B cell (primary cell): ENCODE measurements at regions not wholly inside any gene's neighbourhood (a gene's known extent, or its start where the extent isn't known, plus 50 kb on each side); places are given as distances from the start of the nearest gene placed in this dataset.

Experiments used
- ATAC-seq: fragments of 200-7000 bp; cut with Tn5 transposase; one replicate; pipeline ENCODE4 v1.10.0; 2021; ENCODE audit warnings: low read depth, mild to moderate bottlenecking, moderate number of reproducible peaks, moderate library complexity
- CTCF ChIA-PET: fragments of 350-600 bp; sonication (Branson Sonifier 250); formaldehyde crosslinking; loops from one replicate; lab custom pipeline; 2021; ENCODE audit warnings: antibody characterized with exemption, inconsistent platforms; lab: Charles Lee
- POLR2A ChIA-PET: fragments of 350-600 bp; sonication (Branson Sonifier 250); formaldehyde crosslinking; loops from one replicate; lab custom pipeline; 2021; ENCODE audit warnings: antibody characterized with exemption; lab: Charles Lee
- DNase-seq: peaks from one replicate; pipeline ENCODE4 v3.0.0; 2013
- H2AFZ ChIP-seq: 2 replicates; pipeline ENCODE4 v1.6.1; 2012; ENCODE audit warnings: mild to moderate bottlenecking, low read depth, low read length; ENCODE audit not compliant: insufficient read depth, poor library complexity, severe bottlenecking
- H3K27ac ChIP-seq, 2 donors: 1 replicate in 1 of 2; 2 replicates in 1 of 2; pipeline ENCODE4 v1.5.1; 2012 to 2013; ENCODE audit warnings: low read length in 2 of 2, mild to moderate bottlenecking in 2 of 2, moderate library complexity in 1 of 2
- H3K27me3 ChIP-seq, 4 experiments: fragments of 200-600 bp in 1 of 4; sonication (generic) in 1 of 4; replicated peaks in 1 of 4; 1 replicate in 2 of 4; 2 replicates in 2 of 4; pipeline versions ENCODE4 v1.6.1 to v1.7.0; 2013 to 2016; ENCODE audit warnings: low read length in 3 of 4, mild to moderate bottlenecking in 2 of 4, mixed read lengths in 1 of 4, moderate library complexity in 1 of 4; ENCODE audit not compliant: insufficient read depth in 4 of 4, control insufficient read depth in 3 of 4; ENCODE audit errors: control extremely low read depth in 1 of 4
- H3K36me3 ChIP-seq, 2 experiments: replicated peaks in 1 of 2; 1 replicate in 1 of 2; 2 replicates in 1 of 2; pipeline versions ENCODE4 v1.6.1 to v1.7.1; 2013; ENCODE audit warnings: low read length in 1 of 2; ENCODE audit not compliant: insufficient read depth in 2 of 2, control insufficient read depth in 1 of 2; ENCODE audit errors: control extremely low read depth in 1 of 2, extremely low read depth in 1 of 2
- H3K4me1 ChIP-seq, 2 donors: fragments of 200-600 bp in 1 of 2; sonication (generic) in 1 of 2; 1 replicate in 1 of 2; 2 replicates in 1 of 2; pipeline versions ENCODE4 v1.5.1 to v1.6.1; 2013 to 2017; ENCODE audit warnings: low read length in 2 of 2; ENCODE audit not compliant: control insufficient read depth in 2 of 2, insufficient read depth in 2 of 2
- H3K4me2 ChIP-seq: replicated peaks from 2 replicates; pipeline ENCODE3; 2012; ENCODE audit warnings: mild to moderate bottlenecking, low read depth, low read length; ENCODE audit not compliant: poor library complexity, severe bottlenecking
- H3K4me3 ChIP-seq, 5 experiments: fragments of 200-600 bp in 1 of 5; sonication (generic) in 1 of 5; 1 replicate in 3 of 5; 2 replicates in 2 of 5; pipeline versions ENCODE4 v1.5.1 to v1.7.0; 2011 to 2016; ENCODE audit warnings: low read length in 4 of 5, mild to moderate bottlenecking in 4 of 5, low read depth in 2 of 5, control low read depth in 1 of 5, moderate library complexity in 1 of 5; ENCODE audit not compliant: insufficient read depth in 1 of 5; ENCODE audit errors: control extremely low read depth in 1 of 5, extremely low read depth in 1 of 5
- H3K79me2 ChIP-seq: fragments of 200-600 bp; sonication (generic); one replicate; pipeline ENCODE4 v1.6.0; 2016; ENCODE audit warnings: low read length; ENCODE audit not compliant: control insufficient read depth, insufficient read depth
- H3K9ac ChIP-seq: fragments of 200-600 bp; sonication (generic); 2 replicates; pipeline ENCODE4 v1.6.1; 2017; ENCODE audit warnings: mild to moderate bottlenecking, low read length, moderate library complexity
- H3K9me3 ChIP-seq, 3 donors: one replicate each; pipeline versions ENCODE4 v1.6.1 to v1.7.1; 2013; ENCODE audit warnings: low read length in 2 of 3; ENCODE audit not compliant: control insufficient read depth in 2 of 3, insufficient read depth in 1 of 3; ENCODE audit errors: control extremely low read depth in 1 of 3
- H4K20me1 ChIP-seq: 2 replicates; pipeline ENCODE4 v1.6.0; 2012; ENCODE audit warnings: mild to moderate bottlenecking, low read length; ENCODE audit not compliant: insufficient read depth, control insufficient read depth, poor library complexity, severe bottlenecking
- H3K27ac Mint-ChIP-seq: one replicate; pipeline ENCODE4 v1.8.0; 2021; ENCODE audit warnings: mixed read lengths
- H3K27me3 Mint-ChIP-seq: one replicate; pipeline ENCODE4 v1.8.0; 2021; ENCODE audit warnings: mixed read lengths
- H3K4me1 Mint-ChIP-seq: one replicate; pipeline ENCODE4 v1.8.0; 2021; ENCODE audit warnings: mixed read lengths
- H3K4me3 Mint-ChIP-seq: one replicate; pipeline ENCODE4 v1.8.0; 2021; ENCODE audit warnings: mixed read lengths
- H3K9me3 Mint-ChIP-seq: one replicate; pipeline ENCODE4 v1.8.0; 2022; ENCODE audit warnings: mixed read lengths; ENCODE audit not compliant: insufficient read depth
- EZH2 ChIP-seq: IDR thresholded peaks from 2 replicates; pipeline ENCODE4 v1.6.1; 2012; ENCODE audit warnings: borderline replicate concordance, low read depth, mild to moderate bottlenecking, moderate library complexity, low read length; ENCODE audit not compliant: insufficient read depth, poor library complexity, severe bottlenecking
- WGBS: methylation state at CpG from one replicate; pipeline ENCODE4 v1.1.5; 2013; ENCODE audit warnings: missing lambda C conversion rate; ENCODE audit not compliant: insufficient coverage; 5-methylcytosine and 5-hydroxymethylcytosine counted together
- intact Hi-C: fragments of 100-400 bp; cut with micrococcal nuclease; formaldehyde crosslinking; loops from one replicate; pipeline ENCODE4 v1.10.0; 2022
- TF ChIP-seq, protein P1 (sequence below): fragments of 200-600 bp; IDR thresholded peaks from one replicate; pipeline ENCODE4 v1.8.0; 2022; ENCODE audit warnings: antibody characterized with exemption, mild to moderate bottlenecking

DNA sequence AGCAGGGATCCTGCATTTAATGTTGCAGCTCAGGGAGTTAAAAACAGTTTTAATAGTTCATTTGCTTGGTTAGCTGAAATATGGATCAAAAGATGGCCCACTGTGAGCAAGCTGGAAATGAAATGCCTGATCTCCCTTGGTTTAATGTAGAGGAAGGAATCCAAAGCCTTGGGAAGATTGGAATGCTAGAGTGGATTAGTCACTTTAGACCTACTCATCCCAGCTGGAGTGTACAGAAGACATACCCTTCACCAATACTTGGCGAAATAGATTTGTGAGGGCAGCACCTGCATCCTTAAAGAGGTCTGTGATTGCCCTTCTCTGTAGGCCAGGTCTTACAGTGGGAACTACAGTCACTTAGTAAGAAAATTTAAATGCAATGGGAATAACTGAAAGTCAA, 58.0 kb upstream of the KRAS start:
- Histone ChIP-seq H2AFZ (no peak overlapping the region), H3K4me3 (no peak overlapping the region), H3K4me1 (no peaks in the 10 kb centered on the region), H3K4me2 (no peak overlapping the region), H3K27me3 (no peaks in the 10 kb centered on the region), H4K20me1 (no peaks in the 10 kb centered on the region), H3K9ac (no peak overlapping the region), H3K79me2 (no peaks in the 10 kb centered on the region), H3K36me3 (no peaks in the 10 kb centered on the region), H3K27ac (no peak overlapping the region), H3K9me3 (no peaks in the 10 kb centered on the region)
- Mint-ChIP-seq H3K27ac (no peak overlapping the region), H3K4me1 (no peaks in the 10 kb centered on the region), H3K27me3 (no peaks in the 10 kb centered on the region), H3K9me3 (no peaks in the 10 kb centered on the region), H3K4me3 (no peak overlapping the region)
- ChIA-PET CTCF (no interaction called here), POLR2A (no interaction called here)
- intact Hi-C loops, result no loop called here
- ATAC-seq (no peak), DNase-seq (no peak)
- WGBS, result 100% methylated on average over 1 of the region's 1 CpG
- TF ChIP-seq, protein P1, sequence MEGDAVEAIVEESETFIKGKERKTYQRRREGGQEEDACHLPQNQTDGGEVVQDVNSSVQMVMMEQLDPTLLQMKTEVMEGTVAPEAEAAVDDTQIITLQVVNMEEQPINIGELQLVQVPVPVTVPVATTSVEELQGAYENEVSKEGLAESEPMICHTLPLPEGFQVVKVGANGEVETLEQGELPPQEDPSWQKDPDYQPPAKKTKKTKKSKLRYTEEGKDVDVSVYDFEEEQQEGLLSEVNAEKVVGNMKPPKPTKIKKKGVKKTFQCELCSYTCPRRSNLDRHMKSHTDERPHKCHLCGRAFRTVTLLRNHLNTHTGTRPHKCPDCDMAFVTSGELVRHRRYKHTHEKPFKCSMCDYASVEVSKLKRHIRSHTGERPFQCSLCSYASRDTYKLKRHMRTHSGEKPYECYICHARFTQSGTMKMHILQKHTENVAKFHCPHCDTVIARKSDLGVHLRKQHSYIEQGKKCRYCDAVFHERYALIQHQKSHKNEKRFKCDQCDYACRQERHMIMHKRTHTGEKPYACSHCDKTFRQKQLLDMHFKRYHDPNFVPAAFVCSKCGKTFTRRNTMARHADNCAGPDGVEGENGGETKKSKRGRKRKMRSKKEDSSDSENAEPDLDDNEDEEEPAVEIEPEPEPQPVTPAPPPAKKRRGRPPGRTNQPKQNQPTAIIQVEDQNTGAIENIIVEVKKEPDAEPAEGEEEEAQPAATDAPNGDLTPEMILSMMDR, result no peak

DNA sequence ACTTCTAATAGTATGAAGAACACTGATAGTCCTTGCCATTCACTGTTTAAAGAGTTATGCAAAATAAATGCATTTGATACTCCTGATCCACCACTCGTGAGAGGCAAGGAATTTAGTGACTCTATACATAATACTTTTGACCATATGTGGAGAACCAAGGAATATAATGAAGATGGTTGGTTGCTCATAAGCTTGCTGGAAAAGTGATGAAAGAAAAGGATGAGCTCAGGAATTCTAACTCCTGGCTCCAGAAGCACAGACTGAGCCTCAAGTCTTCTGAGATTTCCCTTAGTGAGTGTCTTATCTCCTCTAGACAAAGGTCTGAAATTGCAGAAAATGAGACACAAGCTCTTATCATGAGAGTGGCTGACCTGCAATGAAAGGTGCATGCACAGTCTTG, 57.1 kb upstream of the KRAS start:
- no peaks in the 10 kb centered on the region for H3K27me3 Mint-ChIP-seq
- H3K9me3 Mint-ChIP-seq, result no peaks in the 10 kb centered on the region
- no peaks in the 10 kb centered on the region for H3K4me1 Mint-ChIP-seq
- Histone ChIP-seq H2AFZ (no peak overlapping the region), H3K27ac (no peak overlapping the region), H3K79me2 (no peaks in the 10 kb centered on the region), H3K36me3 (no peaks in the 10 kb centered on the region), H4K20me1 (no peaks in the 10 kb centered on the region), H3K4me1 (no peaks in the 10 kb centered on the region), H3K9ac (no peak overlapping the region), H3K4me2 (no peak overlapping the region), H3K4me3 (no peak overlapping the region), H3K9me3 (no peaks in the 10 kb centered on the region), H3K27me3 (no peaks in the 10 kb centered on the region)
- ATAC-seq (no peak), DNase-seq (no peak)
- WGBS, result no CpG with 5 or more reads among the region's 1 CpG
- ChIA-PET POLR2A (no interaction called here), CTCF (no interaction called here)
- intact Hi-C loops, result no loop called here
- no peak overlapping the region for H3K27ac Mint-ChIP-seq
- no peak for TF ChIP-seq EZH2
- TF ChIP-seq, protein P1, result no peak
- no peak overlapping the region for H3K4me3 Mint-ChIP-seq
